ENCODE measurements at regions not wholly inside any gene's neighbourhood (a gene's known extent, or its start where the extent isn't known, plus 50 kb on each side); places are given as distances from the start of the nearest gene placed in this dataset.

DNA sequence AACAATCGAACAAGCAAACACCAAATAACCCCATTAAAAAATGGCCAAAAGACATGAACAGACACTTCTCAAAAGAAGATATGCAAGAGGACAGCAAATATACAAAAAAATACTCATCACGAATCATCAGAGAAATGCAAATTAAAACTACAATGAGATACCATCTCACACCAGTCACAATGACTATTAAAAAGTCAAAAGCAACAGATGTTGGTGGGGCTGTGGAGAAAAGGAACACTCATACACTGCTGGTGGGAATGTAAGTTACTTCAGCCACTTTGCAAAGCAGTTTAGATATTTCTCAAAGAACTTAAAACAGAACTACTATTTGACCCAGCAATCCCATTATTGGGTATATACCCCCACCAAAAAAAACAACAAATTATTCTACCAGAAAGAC lies 51.3 kb upstream of the FLI1 start:
- dilution Hi-C loops (cut with HindIII; ENCODE audit: low sequenced_read_pairs, unreplicated experiment) (loop anchor here (25.0 kb wide), 1 partner anchor 480 kb away; no protein-coding TSS in a partner anchor), in situ Hi-C loops (cut with MboI; ENCODE audit: low sequenced_read_pairs) (no loop called here), intact Hi-C loops (cut with micrococcal nuclease) (no loop called here)
- Histone ChIP-seq H3K56ac (ENCODE audit: extremely low read depth, insufficient read depth, low read length) (no peak overlapping the region), H2AFZ (replicated peaks; ENCODE audit: low read length, poor library complexity) (no peak overlapping the region), H3K4ac (ENCODE audit: low read depth, low read length) (no peak overlapping the region), H3K9me1 (ENCODE audit: insufficient read depth, low read length) (no peaks in the 10 kb centered on the region), H3K79me1 (ENCODE audit: low read depth in 1 of 2, low read length in 2 of 2) (no peaks in the 10 kb centered on the region), H3K36me3 (ENCODE audit: control insufficient read depth, insufficient read depth, low read length) (no peaks in the 10 kb centered on the region), H4K5ac (ENCODE audit: low read depth, low read length) (no peak overlapping the region), H4K91ac (ENCODE audit: insufficient read depth, low read depth, low read length) (no peak overlapping the region), H3K23ac (ENCODE audit: low read depth, low read length) (no peak overlapping the region), H2BK120ac (ENCODE audit: low read depth, low read length) (no peak overlapping the region), H2AK5ac (ENCODE audit: low read depth, low read length) (no peak overlapping the region), H4K20me1 (ENCODE audit: insufficient read depth, low read length) (no peaks in the 10 kb centered on the region), H3K14ac (replicated peaks; ENCODE audit: low read depth, low read length) (no peak overlapping the region), H3K9ac (ENCODE audit: low read depth, low read length) (no peak overlapping the region), H3K27ac (ENCODE audit: insufficient read depth, low read length) (no peak overlapping the region), H3K4me3 (ENCODE audit: insufficient read depth, low read depth, low read length) (no peak overlapping the region), H3K27me3 (ENCODE audit: control insufficient read depth, insufficient read depth, low read length) (peaks cover 35% of the 10 kb centered on the region), H3K4me1 (ENCODE audit: control insufficient read depth, insufficient read depth, low read length) (no peaks in the 10 kb centered on the region), H2BK15ac (ENCODE audit: low read depth, low read length) (no peak overlapping the region), H2BK20ac (ENCODE audit: low read depth, low read length) (no peak overlapping the region), H2AK9ac (replicated peaks; ENCODE audit: low read depth, low read length, poor library complexity) (no peak overlapping the region), H3K18ac (ENCODE audit: low read depth, low read length) (no peak overlapping the region), H3K9me3 (ENCODE audit: control insufficient read depth, insufficient read depth, low read length) (no peaks in the 10 kb centered on the region), H3K4me2 (ENCODE audit: low read depth, low read length) (no peak overlapping the region), H2BK5ac (ENCODE audit: low read depth, low read length, poor library complexity, severe bottlenecking) (no peak overlapping the region), H4K8ac (ENCODE audit: low read depth in 2 of 2, low read length in 2 of 2) (no peak overlapping the region)
- no peak for TF ChIP-seq CEBPB (IDR thresholded peaks at IDR 0.05; ENCODE audit: low read depth, low read length)
- no peak for TF ChIP-seq POLR2A (IDR thresholded peaks at IDR 0.05; ENCODE audit: low read depth, low read length)
- TF ChIP-seq, protein P1, sequence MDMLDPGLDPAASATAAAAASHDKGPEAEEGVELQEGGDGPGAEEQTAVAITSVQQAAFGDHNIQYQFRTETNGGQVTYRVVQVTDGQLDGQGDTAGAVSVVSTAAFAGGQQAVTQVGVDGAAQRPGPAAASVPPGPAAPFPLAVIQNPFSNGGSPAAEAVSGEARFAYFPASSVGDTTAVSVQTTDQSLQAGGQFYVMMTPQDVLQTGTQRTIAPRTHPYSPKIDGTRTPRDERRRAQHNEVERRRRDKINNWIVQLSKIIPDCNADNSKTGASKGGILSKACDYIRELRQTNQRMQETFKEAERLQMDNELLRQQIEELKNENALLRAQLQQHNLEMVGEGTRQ (IDR thresholded peaks at IDR 0.05; ENCODE audit: low read depth, low read length): no peak
- no peak for TF ChIP-seq FOS (IDR thresholded peaks at IDR 0.05; ENCODE audit: low read depth, low read length)
- TF ChIP-seq RFX5 (IDR thresholded peaks at IDR 0.05; ENCODE audit: low read depth, low read length): no peak
- ChIA-PET POLR2A (ENCODE audit: unreplicated experiment) (no interaction called here), CTCF (no interaction called here)
- BruUV-seq (replicated peaks): no TSS peak
- ATAC-seq (ENCODE audit: low read depth) (no peak), DNase-seq (no peak)
- no CpG with 5 or more reads among the region's 2 CpGs for WGBS, 2 experiments (ENCODE audit: extremely low coverage in 2 of 2, insufficient read length in 1 of 2)

Measured in IMR-90 (cell line).